ENCODE measurements at regions not wholly inside any gene's neighbourhood (a gene's known extent, or its start where the extent isn't known, plus 50 kb on each side); places are given as distances from the start of the nearest gene placed in this dataset.

DNA sequence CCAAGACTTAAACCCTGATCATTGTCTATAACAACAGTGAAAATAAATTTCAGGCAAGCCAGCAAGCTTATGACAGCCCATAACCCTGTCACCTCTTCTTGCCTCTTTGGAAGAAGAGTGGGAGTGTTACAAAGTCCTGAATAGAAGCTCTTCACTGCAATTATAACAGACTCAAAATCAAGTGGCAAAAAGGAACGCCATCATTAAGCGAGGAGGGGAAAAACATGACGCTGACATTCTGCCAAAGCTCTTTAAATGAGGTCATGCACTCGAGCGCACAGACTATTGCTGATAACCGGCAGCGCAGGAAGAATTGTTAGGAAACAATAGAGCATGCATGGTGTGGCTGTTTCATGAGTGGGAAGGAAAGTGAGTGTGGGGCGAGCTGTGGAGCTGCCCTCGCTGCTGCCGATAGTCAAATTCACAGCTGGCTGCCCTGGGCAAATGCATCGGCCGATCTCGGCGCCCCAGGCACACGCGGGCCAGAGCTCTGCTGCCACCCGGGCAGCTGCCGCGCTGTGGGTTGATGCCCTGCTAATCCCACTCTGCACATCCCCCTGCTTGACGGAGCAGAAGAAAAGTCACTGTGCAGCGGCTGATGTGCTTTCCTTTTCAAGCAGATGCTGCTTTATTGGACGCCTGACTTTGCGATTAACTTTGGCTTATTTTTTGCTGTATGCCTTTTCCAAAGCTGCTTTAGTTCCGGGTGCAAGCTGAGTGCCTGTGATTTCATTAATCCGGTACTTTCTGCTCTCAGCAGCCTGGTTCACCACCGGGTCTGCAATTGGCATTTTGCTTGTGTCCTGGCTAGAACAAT, 102.4 kb upstream of the ST6GALNAC5 start:
- no peak for DNase-seq

DNA sequence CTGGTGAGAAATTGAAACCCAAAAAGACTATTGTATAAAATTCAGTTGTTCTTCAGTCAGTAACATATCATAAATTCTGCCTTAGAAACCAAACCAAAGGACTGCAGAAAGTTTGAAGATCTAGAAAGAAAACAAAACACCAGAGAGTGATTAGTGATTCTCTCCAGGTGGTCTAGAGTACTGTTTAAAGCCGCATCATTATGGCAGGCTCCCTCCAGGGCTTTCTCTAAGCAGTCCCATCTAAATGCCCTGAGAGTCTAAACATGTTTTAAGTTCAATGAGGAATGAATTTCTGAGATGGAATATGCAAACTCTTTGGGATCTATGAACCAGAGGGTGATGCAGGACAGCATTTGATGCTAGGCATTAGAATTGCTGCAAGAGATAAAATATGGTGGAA, 100.9 kb upstream of the ST6GALNAC5 start:
- DNase-seq, result no peak

DNA sequence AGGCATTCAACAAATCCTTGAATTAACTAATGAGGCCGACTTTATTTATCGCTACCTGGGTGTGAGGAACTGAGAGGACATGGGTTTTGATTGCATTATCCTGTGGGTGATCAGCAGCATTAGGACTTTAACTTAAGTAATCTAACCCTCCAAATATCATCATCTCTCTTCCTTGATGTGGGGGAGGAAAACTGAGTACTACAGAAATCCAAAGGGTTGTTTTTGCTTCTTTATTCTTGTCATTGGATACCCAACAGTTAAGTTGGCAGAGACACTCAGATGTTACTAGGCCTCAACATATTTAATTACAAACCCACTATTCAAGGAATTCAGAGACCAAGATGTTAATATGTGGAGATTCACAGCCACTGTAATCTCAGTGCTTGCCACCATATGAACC, 97.4 kb upstream of the ST6GALNAC5 start:
- no peak for DNase-seq

DNA sequence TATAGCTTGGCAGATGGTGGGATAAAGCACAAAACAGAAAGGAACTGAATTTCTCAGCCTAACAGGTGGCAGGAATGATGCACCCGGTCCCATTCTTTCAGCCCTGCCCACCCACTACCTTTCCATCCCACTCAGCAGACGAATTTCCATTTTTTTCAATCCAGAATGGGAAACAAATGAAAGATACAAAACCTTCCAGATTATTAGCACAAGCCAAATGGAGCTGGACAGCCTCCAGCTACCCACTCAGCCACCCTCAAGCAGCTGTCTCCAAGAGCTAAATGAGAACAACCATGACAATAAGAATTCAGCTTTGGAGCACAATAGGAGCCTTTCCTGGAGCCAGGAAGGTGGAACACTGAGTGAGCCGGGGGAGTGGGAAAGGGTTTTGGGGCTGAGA, 96.3 kb upstream of the ST6GALNAC5 start:
- DNase-seq, result no peak

DNA sequence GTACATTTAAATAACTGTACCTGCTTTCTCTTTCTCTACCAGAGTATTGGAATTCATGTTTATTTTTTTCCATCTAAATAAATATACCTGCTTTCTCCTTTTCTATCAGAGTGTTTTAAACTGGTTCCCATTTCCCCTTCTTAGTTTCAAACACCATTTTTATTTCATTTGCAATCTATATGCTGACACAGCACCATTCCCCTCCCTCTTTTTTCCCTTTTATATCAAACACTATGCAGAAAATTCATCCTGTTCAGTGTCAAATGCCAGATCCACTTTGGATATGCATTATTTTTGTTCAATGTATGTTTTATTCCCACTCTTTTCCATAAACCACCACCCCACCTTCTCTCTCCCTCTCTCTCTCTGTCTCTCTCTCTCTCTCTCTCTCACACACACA, 85.8 kb upstream of the ST6GALNAC5 start:
- DNase-seq, result no peak

DNA sequence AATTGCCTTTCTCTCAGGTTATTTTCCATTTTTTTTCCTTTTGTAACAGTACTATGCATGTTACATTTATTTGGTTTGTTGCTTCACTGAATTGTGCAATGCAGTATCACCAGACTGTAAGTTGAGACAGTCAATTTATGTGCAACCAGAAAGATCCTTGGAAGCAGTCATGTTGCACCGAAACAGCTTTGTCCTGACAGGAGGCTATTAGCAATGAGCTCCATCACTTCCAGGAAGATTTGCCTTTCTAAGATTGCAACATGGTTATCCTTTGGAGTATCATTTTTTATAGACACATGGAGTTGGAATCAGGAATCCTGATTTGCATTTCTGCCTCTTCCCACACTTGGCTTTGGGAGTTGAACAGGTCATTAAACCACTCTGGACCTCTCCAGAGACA, 84.5 kb upstream of the ST6GALNAC5 start:
- peak; percentile 67 for DNase-seq

DNA sequence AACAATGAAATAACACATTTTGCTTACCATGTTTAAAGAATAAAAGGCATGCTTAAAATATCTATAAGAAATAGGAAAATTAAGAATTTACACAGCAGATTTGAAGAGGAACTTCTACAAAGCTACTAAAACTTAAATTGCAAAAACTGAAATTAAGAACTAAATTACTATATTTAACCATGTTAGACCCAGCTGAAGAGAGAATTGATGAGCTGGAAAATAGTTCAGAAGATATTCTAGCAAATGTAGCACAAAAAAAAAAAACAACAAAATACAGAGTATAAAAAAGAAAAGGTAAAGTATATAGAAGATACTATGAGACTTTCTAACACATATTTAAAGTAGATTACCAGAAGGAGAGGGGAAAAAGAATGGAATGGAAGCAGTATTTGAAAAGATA, 82.8 kb upstream of the ST6GALNAC5 start:
- DNase-seq, result no peak

DNA sequence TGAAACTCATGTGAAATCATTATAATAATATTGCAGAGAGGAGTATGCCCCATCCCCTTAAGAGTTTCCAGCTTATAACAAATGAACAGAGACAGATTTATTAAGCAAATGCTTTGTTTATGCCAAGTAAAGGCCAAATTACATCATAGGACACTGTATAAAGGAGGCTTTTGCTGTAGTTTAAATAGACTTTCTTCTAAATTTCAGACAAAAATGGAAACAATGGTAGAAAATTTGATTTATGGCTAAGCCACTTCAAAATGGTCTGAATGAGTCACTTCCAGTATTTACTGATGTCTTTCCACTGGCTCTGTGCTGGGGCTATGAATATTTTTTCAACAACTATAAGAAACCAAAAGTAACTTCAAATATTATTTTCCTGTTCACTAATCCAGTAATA, 81.1 kb upstream of the ST6GALNAC5 start:
- DNase-seq, result peak; percentile 33

DNA sequence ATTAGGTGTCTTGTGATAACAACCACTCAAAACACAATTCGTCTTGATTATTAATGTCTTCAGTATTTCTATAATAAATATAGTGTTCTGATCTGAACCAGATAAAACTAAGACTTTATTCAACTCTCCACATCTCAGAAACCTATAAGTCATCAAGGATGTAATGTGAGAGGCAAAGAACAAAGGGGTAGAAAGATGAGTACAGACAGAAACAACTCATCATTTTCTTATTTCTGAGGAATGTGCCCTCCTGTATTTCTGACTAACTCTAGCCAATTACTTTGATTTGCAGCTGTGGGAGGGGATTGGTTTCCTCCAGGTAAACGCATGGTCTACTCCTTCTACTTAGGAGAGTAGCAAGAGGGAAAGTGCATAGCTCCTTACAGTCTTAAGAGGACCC, 73.7 kb upstream of the ST6GALNAC5 start:
- no peak for DNase-seq

DNA sequence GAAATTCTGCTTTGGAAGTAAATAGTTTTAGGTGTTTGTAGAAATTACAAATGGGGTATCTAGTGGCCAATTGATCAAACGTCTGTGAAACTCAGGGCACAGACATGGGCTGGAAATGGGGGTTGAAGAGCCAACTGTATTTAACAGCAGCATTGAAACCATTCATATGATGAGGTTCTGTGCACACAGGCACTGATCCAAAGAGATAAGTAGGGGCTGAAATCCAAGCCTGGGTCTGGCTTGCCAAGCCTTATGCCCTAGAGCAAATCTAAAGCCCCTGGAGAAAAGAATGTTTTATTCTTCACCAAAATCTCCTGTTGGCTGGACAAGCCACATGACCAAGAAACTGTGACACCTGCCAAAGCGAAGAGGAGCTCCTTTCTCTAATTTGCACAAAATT, 67.6 kb upstream of the ST6GALNAC5 start:
- no peak for DNase-seq

DNA sequence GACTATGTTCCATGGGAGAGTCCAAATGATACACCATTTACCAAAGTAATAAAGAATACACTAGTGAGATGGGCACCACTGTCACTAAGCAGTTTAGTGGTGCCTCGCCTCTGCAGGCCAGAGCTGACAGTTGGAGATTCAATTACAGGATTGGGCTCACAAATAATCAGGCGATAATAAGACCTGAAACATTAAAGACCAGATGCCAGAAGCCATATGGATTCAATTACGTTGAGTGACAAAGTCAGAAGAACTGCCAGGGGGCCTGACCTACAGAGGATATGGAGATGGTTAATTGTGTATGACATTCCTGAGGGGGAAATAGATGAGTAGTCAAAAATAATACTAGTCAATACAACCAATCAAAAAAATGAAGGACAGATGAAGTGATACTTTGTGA, 65.2 kb upstream of the ST6GALNAC5 start:
- no peak for DNase-seq

DNA sequence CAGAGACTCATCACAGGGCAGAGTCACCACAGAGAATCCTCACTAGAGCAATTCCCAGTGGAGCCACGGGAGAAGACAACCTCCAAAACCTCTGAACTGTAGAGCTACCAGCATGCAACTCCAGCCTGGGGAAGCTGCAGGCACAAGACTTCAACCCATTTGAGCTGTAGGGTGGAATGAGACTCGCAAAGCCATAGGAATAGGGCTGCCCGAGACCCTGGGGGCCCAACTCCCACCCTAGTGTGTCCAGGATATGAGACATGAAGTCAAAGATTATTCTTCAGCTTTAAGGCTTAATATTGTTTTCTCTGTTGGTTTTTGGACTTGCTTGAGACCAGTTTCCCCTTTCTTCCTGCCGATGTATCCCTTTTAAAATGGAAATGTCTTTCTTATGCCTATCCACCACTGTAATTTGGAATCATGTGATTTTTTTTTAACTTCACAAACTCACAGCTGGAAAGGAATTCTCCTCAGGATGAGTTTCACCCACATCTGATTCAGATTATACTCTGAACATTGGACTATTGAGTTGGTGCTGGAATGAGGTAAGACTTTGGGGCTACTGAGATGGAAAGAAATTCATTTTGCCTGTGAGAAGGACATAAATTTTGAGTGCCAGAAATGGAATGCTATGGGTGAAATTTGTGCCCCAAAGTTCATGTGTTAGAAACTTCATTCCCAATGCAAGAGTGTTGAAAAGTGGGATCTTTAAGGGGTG, 59.6 kb upstream of the ST6GALNAC5 start:
- DNase-seq, result peak; percentile 47

Measured in fibroblast of skin of abdomen (primary cell).